NCI-H2107 treated with DMSO at 0.1 percent for 48 hours (cell line): ENCODE measurements at regions not wholly inside any gene's neighbourhood (a gene's known extent, or its start where the extent isn't known, plus 50 kb on each side); places are given as distances from the start of the nearest gene placed in this dataset.
"Not testable (repeated sequence)": the region's sequence is repeated elsewhere in the genome, so short reads cannot be mapped to it uniquely, and the experiment has no call there.

Experiments used
- DNase-seq: peaks from one replicate; lab custom pipeline; 2025; ENCODE audit not compliant: unreplicated experiment; lab: John Stamatoyannopoulos, UW

DNA sequence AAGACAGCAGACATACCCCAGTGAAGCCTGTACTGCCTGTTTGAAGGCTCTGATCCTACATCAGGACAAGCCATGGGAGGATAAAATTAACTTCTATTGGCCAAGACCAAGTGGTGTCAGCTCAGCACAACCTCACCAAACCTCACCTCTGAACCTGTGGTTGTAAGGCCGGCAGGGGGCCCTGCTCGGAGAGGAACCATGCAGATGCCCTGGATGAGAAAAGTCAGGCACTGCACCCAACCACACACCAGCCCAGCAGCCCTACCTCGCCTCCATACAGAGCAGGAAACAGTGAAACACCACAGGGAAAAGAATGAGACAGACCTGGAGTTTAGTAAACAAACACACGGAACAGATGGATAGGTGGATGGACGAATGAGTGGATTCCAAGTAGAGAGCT, 70.0 kb upstream of the PAX7 start:
- no peak for DNase-seq

DNA sequence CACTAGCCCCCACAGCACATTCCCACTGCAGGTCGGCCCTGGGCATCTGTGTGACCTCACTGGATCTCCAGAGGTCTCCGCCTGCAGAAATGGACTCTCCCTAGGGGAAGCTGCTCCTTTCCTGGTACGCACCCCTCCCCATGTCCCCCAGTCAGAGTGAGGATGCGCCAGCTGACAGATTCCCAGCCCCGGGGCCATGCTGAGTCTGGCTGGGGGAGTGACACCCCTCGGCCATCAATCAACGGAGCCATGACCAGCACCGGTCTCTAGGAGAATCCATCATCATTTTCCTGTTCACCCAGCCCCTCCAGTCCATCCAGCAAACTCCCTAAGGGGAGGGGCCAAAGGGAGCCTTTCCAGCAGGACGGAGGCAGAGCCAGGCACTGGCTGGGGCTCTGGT, 68.7 kb upstream of the PAX7 start:
- DNase-seq: no peak

DNA sequence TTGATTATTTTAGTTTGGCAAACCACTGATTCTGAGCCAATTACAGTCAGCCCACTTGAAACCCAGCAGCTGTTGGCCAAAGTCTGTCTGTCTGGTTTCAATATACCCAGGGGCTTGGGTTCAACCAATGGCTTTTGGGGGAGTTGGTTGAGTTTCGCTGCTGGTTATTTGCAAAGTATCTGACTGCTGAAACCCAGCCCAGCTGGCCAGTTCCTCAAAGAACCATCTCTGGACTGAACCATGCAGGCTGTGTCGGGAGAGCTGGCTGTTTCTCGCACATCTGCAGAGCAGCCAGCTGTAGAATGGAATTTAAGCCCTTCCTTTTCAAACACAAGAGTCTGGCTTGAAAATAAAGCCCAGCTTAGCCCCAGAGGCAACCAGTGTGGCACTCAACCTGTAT, 66.0 kb upstream of the PAX7 start:
- no peak for DNase-seq

DNA sequence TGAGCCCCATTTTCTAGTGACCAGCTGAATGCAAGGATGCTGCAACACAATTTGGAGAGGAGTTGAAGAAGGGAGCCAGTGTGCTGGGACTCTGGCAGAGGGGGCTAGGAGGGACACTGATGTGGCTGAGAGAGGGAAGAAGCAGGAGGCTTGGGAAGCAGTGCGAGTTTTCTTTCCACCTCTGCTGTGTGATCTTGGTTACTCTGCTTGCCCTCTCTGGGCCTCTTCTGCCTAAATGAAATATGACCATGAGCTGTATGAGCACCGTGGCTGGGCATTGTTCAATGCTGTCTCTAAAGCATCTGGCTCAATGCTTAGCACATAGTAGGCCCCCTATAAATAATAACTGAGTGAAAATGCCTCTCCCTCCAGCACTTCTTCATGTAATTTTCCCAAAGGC, 65.3 kb upstream of the PAX7 start:
- no peak for DNase-seq

DNA sequence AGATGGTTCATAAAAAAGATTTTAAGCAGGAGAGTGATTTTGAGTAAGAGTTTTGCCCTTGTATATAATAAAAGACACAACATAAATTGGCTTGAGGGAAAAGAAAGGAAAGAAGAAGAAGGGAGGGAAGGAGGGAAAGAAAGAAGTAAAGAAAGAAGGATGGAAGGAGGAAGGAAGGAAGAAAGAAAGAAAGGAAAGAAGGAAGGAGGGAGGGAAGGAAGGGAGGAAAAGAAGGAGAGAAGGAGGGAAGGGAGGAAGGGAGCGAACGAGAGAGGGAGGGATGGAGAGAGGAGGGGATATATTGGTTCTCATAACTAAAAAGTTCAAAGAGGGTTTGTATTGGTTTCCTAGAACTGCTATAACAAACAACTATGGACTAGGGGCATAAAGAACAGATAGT, 62.2 kb upstream of the PAX7 start:
- no peak for DNase-seq

DNA sequence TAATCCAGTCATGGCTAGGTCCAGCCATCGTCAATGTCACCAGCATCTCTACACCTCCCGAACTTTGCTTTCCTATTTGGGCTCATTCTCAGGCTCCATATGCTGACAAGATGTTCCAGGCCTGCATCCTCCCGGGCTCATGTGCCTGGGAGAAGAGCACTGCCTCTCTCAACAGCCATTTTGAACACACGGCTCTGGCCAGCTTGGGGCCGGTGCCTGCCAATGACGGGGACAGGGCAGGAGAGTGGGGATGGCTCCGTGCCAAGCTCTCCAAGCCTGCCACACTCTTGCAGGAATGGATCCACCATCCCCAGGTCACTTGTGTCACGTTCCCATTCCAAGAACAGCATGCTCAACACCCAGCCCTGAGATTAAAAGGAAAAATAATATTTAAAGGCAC, 61.4 kb upstream of the PAX7 start:
- DNase-seq: no peak

DNA sequence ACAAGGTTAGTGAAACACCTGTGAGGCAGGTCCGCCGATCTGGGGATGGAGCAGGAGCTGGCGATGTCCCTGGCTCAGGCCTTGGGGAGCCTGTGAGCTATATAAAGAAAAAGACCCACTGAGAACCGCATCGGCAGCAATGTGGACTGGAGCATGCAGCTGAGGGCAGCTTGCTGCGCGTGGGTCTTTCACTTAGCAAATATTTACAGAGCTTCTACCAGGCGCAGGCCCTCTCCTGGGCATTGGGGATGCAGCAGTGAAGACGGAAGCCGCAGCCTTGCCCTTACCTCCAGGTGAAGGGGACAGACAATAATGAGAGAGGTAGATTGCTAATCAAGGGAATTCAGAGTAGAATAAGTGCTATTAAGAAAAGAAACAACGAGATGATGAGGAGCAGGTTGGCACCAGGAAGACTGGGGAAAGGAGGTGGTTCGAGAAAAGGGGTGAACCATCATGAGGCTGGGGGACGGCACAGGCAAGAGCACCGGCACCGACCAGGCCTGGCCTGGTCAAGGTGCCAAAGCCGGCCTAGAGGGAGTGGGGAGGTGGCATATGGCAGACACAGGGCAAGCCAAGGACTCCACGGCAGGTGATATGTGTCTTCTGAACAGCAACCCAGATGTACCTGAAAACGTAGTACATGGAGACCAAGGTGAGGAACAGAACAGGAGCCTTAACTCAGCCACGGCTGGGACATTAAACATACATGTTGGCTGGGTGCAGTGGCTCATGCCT, 60.7 kb upstream of the PAX7 start:
- no peak for DNase-seq

DNA sequence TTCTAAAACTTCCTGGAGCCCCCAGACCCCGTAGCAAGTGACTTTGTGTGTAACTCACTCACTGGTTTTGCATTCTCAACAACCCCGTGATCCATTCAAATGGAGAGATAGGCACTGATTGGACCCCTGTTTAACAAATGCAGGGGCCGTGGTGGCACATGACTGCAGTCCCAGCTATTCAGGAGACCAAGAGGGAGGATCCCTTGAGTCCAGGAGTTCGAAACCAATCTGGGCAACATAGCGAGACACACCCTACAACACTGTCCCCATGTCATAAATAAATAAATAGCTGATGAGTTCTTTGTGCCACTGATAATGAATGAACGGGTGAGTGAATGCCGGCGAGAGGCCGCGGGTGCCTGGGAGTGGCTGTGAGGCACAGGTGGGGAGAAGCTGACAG, 59.4 kb upstream of the PAX7 start:
- DNase-seq: no peak

DNA sequence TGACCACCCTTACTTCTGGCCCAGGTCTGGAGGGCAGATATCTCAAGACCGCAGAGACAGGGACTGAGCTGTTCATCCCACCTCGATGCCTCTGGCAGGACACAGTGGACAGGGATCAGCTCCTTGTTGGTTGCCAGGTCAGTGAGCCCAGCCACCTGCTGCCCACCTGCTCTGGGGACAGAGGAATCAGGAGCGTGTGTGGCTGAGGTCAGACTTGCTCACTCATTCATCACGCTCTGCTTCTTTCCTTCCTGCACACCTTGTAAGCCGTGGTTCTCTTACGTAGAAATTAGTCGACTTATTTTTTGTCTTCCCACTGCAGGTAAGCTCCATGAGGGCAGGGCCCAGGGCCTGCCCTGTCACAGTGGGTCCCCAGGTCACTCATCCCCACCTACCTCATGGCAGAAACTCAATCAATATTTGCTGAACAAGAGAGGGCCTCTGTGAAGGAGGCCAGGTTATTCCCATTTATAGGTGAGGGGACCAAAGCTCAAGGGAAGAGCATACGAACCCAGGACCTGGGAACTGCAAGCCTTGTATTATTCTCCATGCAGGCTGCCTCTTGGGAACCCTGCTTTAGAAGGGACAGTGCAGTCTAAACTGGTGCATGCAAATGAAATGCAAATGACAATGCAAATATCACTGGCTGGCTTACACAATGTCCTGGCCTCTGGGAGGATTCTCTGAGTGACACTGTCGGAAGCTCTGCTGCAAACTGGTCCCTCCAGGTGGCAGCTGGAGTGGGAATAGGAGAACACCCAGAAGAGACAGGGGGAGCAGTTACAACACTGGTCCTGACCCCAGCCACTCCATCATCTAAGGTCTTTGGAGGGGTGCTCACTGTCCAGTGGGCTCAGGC, 58.4 kb upstream of the PAX7 start:
- no peak for DNase-seq

DNA sequence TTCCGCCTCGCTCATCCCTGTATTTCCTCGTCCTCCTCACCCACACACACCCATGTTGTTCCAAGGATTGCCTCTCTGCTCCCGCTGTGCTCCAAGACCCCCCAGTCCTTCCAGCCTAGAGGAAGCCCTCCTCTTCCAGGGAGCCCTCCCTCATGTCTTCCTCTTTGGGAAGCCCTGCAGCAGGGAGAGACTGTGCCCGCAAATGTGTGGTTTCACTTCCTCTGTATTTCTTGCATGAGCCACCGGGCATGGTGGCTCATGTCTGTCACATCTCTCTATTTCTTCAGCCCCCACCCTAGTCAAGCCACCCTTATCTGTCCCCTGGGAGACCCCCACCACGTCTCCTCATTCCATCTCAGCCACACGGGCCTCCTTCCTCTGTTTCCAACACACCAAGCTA, 57.5 kb upstream of the PAX7 start:
- DNase-seq: no peak

DNA sequence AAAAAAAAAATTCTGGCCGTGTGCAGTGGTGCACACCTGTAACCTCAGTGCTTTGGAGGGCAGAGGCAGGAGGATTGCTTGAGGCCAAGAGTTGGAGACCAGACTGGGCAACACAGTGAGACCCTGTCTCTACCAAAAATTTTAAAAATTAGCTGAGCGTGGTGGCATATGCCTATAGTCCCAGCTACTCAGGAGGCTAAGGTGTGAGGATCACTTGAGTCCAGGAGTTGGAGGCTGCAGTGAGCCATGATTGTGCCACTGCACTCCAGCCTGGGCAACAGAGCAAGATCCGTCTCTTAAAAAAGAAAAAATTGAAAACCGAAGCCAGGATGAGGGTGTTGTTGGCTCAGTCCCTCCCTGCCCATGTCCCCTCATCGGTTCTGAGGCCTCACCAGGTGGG, 55.9 kb upstream of the PAX7 start:
- no peak for DNase-seq

DNA sequence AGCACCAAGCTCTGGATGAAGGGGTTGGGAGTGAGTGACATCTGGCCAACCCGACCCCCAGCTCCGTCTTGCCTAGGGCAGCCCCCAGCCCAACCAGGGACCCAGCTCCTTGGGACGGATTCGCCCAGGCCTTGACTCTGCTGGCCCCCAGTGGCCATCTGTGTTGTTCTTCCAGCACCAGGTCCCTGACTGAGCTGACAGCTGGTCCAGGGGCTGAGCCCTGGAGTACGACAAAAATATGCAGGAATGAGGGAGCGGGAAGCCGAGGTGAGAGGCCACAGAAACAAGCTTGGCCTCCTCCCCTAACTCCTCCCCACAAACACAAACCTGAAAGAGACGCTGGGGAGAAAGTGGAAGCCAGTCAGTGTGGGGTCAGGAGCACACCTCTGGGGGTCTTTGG, 55.0 kb upstream of the PAX7 start:
- DNase-seq: no peak

DNA sequence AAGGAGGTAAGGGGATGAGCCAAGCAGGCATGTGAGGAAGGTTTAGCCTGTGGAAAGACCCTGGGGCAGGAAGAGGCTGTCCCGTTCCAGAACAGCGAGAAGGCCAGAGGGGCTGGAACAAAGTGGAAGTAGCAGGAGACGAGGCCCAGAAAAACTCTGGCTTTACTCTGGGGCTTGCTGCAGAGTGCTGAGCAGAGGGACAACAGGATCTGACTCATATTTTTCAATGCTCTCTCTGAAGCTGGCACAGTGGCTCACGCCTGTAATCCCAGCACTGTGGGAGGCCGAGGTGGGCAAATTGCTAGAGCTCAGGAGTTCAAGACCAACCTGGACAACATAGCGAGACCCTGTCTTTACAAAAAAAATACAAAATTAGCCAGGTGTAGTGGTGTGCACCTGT, 52.4 kb upstream of the PAX7 start:
- DNase-seq: no peak

DNA sequence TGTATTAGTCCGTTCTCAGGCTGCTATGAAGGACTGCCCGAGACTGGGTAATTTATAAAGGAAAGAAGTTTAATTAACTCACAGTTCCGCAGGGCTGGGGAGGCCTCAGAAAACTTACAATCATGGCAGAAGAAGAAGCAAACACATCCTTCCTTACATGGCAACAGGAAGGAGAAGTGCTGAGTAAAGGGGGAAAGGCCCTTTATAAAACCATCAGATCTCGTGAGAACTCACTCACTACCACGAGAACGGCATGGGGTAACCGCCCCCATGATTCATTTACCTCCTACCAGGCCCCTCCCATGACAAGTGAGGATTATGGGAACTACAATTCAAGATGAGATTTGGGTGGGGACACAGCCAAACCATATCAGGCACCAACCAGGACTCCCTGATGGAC, 51.4 kb upstream of the PAX7 start:
- DNase-seq: not testable (repeated sequence)

DNA sequence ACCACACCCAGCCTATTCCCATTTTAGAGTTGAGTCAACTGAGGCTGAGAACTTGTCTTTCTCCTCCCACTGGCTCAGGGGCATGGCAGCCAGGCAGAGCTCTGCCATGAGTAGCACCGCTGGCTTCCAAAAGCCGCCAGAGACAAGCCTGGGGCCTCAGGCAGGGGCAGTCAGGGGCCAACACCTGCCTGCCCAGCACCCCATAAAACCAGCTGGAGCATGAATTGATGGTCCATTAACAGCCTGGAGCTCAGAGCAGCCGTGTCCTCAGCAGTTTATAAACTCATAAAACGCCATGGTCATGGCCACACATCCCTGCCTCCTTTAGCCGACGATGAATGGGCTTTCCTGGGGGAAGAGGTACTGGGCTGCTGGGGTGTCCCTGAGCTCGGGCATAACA, 50.6 kb upstream of the PAX7 start:
- DNase-seq: no peak

DNA sequence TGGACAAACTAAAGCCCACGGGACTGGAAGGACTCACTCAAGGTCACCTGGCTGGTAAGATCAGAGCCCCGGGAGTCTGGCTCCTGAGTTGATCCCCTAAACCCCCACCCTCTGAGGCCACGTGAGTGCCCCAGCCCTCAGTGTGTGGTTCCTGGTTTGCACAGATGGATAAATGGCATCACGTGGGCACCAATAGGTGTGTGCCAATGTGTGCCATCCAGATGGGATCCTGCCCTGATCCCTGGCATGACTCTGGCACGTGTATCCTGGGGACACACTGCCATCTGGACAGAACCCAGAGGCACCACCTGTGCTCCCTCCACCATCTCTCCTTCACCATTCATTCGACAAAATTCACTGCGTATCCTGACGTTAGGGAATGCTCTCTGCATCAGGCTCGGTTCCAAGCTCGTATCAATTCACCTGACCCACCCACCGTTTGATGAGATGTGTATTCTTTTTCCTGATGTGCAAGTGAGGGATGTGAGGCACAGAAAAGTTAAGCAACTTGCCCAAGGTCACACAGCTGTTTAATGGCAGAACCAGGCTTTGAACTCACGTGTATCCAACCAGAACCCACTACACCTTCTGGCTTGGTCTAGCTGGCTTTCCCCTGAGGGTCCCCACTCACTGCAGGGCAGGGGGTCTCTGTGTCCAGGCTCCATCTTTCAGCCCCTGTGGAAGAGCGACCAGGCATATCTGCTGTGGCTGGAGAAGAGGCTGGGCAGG, 49.8 kb upstream of the PAX7 start:
- no peak for DNase-seq
